Omental fat pad (tissue), 3 donors: ENCODE measurements at regions not wholly inside any gene's neighbourhood (a gene's known extent, or its start where the extent isn't known, plus 50 kb on each side); places are given as distances from the start of the nearest gene placed in this dataset.

ENCODE experiments used
- ATAC-seq: fragments of 150-250 bp; one replicate; pipeline ENCODE4 v1.9.1; 2016; ENCODE audit warnings: mild to moderate bottlenecking, moderate library complexity; ENCODE audit not compliant: low FRiP score
- DNase-seq: peaks from one replicate; pipeline ENCODE4 v3.0.0-alpha.2; 2019; ENCODE audit warnings: low spot score
- CTCF ChIP-seq, 3 donors: fragments of 450-650 bp; IDR thresholded peaks; one replicate each; pipeline ENCODE4 v1.5.1; 2016 to 2017; ENCODE audit warnings: antibody characterized with exemption in 3 of 3, mild to moderate bottlenecking in 3 of 3, moderate library complexity in 2 of 3

- ATAC-seq (no peak), DNase-seq (no peak)
- no peak for TF ChIP-seq CTCF (IDR thresholded peaks at IDR 0.05)
Measured at GRCh38 chr1:19011845-19012231, 55.4 kb upstream of the IFFO2 start.

- TF ChIP-seq CTCF (IDR thresholded peaks at IDR 0.05): no peak
- DNase-seq: no peak
- ATAC-seq: peak; percentile 94
Measured at GRCh38 chr1:19010995-19011844, 54.7 kb upstream of the IFFO2 start.

- ATAC-seq: peak; percentile 5
- TF ChIP-seq CTCF (IDR thresholded peaks at IDR 0.05): no peak
- DNase-seq: no peak
Measured at GRCh38 chr1:19010503-19010902, 54.0 kb upstream of the IFFO2 start.

- no peak for DNase-seq
- no peak for TF ChIP-seq CTCF (IDR thresholded peaks at IDR 0.05)
- ATAC-seq: no peak
Measured at GRCh38 chr1:19009882-19010321, 53.4 kb upstream of the IFFO2 start.

- ATAC-seq (no peak), DNase-seq (no peak)
- no peak for TF ChIP-seq CTCF (IDR thresholded peaks at IDR 0.05)
Measured at GRCh38 chr1:19009126-19009881, 52.8 kb upstream of the IFFO2 start.

GRCh38 chr1:19007491-19008441, 51.3 kb upstream of the IFFO2 start:
- TF ChIP-seq CTCF (IDR thresholded peaks at IDR 0.05): no peak
- no peak for ATAC-seq
- no peak for DNase-seq
